Esophagus muscularis mucosa (tissue), 4 donors: ENCODE measurements at regions not wholly inside any gene's neighbourhood (a gene's known extent, or its start where the extent isn't known, plus 50 kb on each side); places are given as distances from the start of the nearest gene placed in this dataset.

Experiments
- CTCF ChIP-seq, 3 experiments: fragments of 200-600 bp in 2 of 3; fragments of 450-650 bp in 1 of 3; sonication (generic) in 2 of 3; IDR thresholded peaks; one replicate each; pipeline ENCODE4 v1.5.1; 2017 to 2019; ENCODE audit warnings: antibody characterized with exemption in 3 of 3, mild to moderate bottlenecking in 2 of 3, moderate library complexity in 1 of 3
- EP300 ChIP-seq: sonication (generic); formaldehyde crosslinking; IDR thresholded peaks from one replicate; pipeline ENCODE4 v1.6.1; 2017; ENCODE audit warnings: antibody characterized with exemption
- POLR2A ChIP-seq: fragments of 450-650 bp; IDR thresholded peaks from one replicate; pipeline ENCODE4 v1.6.1; 2017; ENCODE audit warnings: antibody characterized with exemption, moderate library complexity, mild to moderate bottlenecking, low read depth
- POLR2AphosphoS5 ChIP-seq, 2 donors: sonication (generic); formaldehyde crosslinking; IDR thresholded peaks; one replicate each; pipeline ENCODE4 v1.6.1; 2017; ENCODE audit warnings: antibody characterized with exemption in 2 of 2

- TF ChIP-seq CTCF (IDR thresholded peaks at IDR 0.05) (no peak), POLR2A (no peak), POLR2AphosphoS5 (IDR thresholded peaks at IDR 0.05) (no peak), EP300 (no peak)
Observed at GRCh38 chr6:114955363-114955762, 612.5 kb upstream of the HS3ST5 start.
